Neural progenitor cell (in vitro differentiated cells): ENCODE measurements at regions not wholly inside any gene's neighbourhood (a gene's known extent, or its start where the extent isn't known, plus 50 kb on each side); places are given as distances from the start of the nearest gene placed in this dataset.

Source experiments
- DNase-seq: peaks from one replicate; pipeline ENCODE4 v3.0.0-alpha.2; 2016; ENCODE audit warnings: low spot score
- H2AFZ ChIP-seq: fragments of 200-600 bp; sonication (generic); replicated peaks from 2 replicates; pipeline ENCODE4 v1.6.1; 2016; ENCODE audit warnings: antibody characterized with exemption
- H3F3A ChIP-seq: fragments of 200-600 bp; sonication (generic); 2 replicates; pipeline ENCODE4 v1.6.1; 2016; ENCODE audit warnings: antibody characterized with exemption, low read depth
- H3K27ac ChIP-seq: fragments of 200-600 bp; sonication (generic); 2 replicates; pipeline ENCODE4 v1.5.1; 2016; ENCODE audit warnings: mild to moderate bottlenecking
- H3K27me3 ChIP-seq: fragments of 200-600 bp; sonication (generic); 2 replicates; pipeline ENCODE4 v1.6.1; 2016; ENCODE audit warnings: mild to moderate bottlenecking, moderate library complexity
- H3K36me3 ChIP-seq: fragments of 200-600 bp; sonication (generic); 2 replicates; pipeline ENCODE4 v1.5.1; 2016
- H3K4me1 ChIP-seq: fragments of 200-600 bp; sonication (generic); 2 replicates; pipeline ENCODE4 v1.6.1; 2016; ENCODE audit warnings: mixed run types
- H3K4me2 ChIP-seq: fragments of 200-600 bp; sonication (generic); 2 replicates; pipeline ENCODE4 v1.6.1; 2016
- H3K4me3 ChIP-seq: fragments of 200-600 bp; sonication (generic); 2 replicates; pipeline ENCODE4 v1.5.1; 2016
- H3K79me2 ChIP-seq: fragments of 200-600 bp; sonication (generic); 2 replicates; pipeline ENCODE4 v1.6.1; 2016; ENCODE audit warnings: low read depth
- H3K9ac ChIP-seq: fragments of 200-600 bp; sonication (generic); 2 replicates; pipeline ENCODE4 v1.6.1; 2016
- H3K9me3 ChIP-seq: fragments of 200-600 bp; sonication (generic); 2 replicates; pipeline ENCODE4 v1.5.1; 2016; ENCODE audit warnings: low read depth
- H4K20me1 ChIP-seq: fragments of 200-600 bp; sonication (generic); 2 replicates; pipeline ENCODE4 v1.6.1; 2016; ENCODE audit warnings: low read depth
- H3K27ac Mint-ChIP-seq: 3 replicates; pipeline ENCODE4 v1.8.0; 2021; ENCODE audit warnings: mixed read lengths
- H3K27me3 Mint-ChIP-seq: 2 replicates; pipeline ENCODE4 v1.8.0; 2022; ENCODE audit warnings: low read depth, mild to moderate bottlenecking, inconsistent platforms, moderate library complexity, mixed read lengths; ENCODE audit not compliant: insufficient read depth
- H3K36me3 Mint-ChIP-seq: 3 replicates; pipeline ENCODE4 v1.8.0; 2021; ENCODE audit warnings: mixed read lengths
- H3K4me1 Mint-ChIP-seq: 3 replicates; pipeline ENCODE4 v1.8.0; 2021; ENCODE audit warnings: mixed read lengths
- H3K4me3 Mint-ChIP-seq: 3 replicates; pipeline ENCODE4 v1.8.0; 2021; ENCODE audit warnings: mild to moderate bottlenecking, moderate library complexity, mixed read lengths
- H3K9me3 Mint-ChIP-seq: 3 replicates; pipeline ENCODE4 v1.8.0; 2020; ENCODE audit warnings: mixed read lengths
- CTCF ChIP-seq: fragments of 200-600 bp; sonication (generic); IDR thresholded peaks from 2 replicates; pipeline ENCODE4 v1.5.1; 2017; ENCODE audit warnings: antibody characterized with exemption, mild to moderate bottlenecking
- EZH2 ChIP-seq: fragments of 200-600 bp; sonication (generic); IDR thresholded peaks from 2 replicates; pipeline ENCODE4 v1.6.1; 2017; ENCODE audit warnings: antibody characterized with exemption, mild to moderate bottlenecking, moderate library complexity
- EZH2phosphoT487 ChIP-seq: fragments of 200-600 bp; sonication (generic); IDR thresholded peaks from 2 replicates; pipeline ENCODE4 v1.6.1; 2017; ENCODE audit warnings: antibody characterized with exemption

GRCh38 chr4:126937846-126938422, 694.8 kb upstream of the INTU start:
- H3K4me1 ChIP-seq = no peaks in the 10 kb centered on the region
- H3K4me1 Mint-ChIP-seq = no peaks in the 10 kb centered on the region
- no peaks in the 10 kb centered on the region for H3K9me3 ChIP-seq
- no peaks in the 10 kb centered on the region for H3F3A ChIP-seq
- H3K36me3 ChIP-seq = no peaks in the 10 kb centered on the region
- no peaks in the 10 kb centered on the region for H3K36me3 Mint-ChIP-seq
- H3K9ac ChIP-seq = no peak overlapping the region
- H3K27ac Mint-ChIP-seq = no peak overlapping the region
- H4K20me1 ChIP-seq = no peaks in the 10 kb centered on the region
- no peaks in the 10 kb centered on the region for H3K9me3 Mint-ChIP-seq
- no peak overlapping the region for H3K4me3 Mint-ChIP-seq
- DNase-seq = no peak
- no peak overlapping the region for H2AFZ ChIP-seq
- no peaks in the 10 kb centered on the region for H3K27me3 ChIP-seq
- H3K79me2 ChIP-seq = no peaks in the 10 kb centered on the region
- no peak overlapping the region for H3K4me2 ChIP-seq
- no peak overlapping the region for H3K27ac ChIP-seq
- no peak overlapping the region for H3K4me3 ChIP-seq
- no peak for TF ChIP-seq CTCF
- no peak for TF ChIP-seq EZH2phosphoT487
- no peak for TF ChIP-seq EZH2
- H3K27me3 Mint-ChIP-seq = no peaks in the 10 kb centered on the region

GRCh38 chr4:126939401-126939800, 693.4 kb upstream of the INTU start:
- Histone ChIP-seq H3K36me3 (no peaks in the 10 kb centered on the region), H3K79me2 (no peaks in the 10 kb centered on the region), H4K20me1 (no peaks in the 10 kb centered on the region), H3F3A (no peaks in the 10 kb centered on the region), H3K9me3 (no peaks in the 10 kb centered on the region), H3K9ac (no peak overlapping the region), H3K27ac (no peak overlapping the region), H3K27me3 (no peaks in the 10 kb centered on the region), H3K4me3 (no peak overlapping the region), H2AFZ (peak overlapping the region; percentile 47), H3K4me2 (no peak overlapping the region), H3K4me1 (no peaks in the 10 kb centered on the region)
- H3K9me3 Mint-ChIP-seq = no peaks in the 10 kb centered on the region
- no peak overlapping the region for H3K4me3 Mint-ChIP-seq
- DNase-seq = no peak
- H3K27me3 Mint-ChIP-seq = no peaks in the 10 kb centered on the region
- H3K4me1 Mint-ChIP-seq = no peaks in the 10 kb centered on the region
- no peak overlapping the region for H3K27ac Mint-ChIP-seq
- no peaks in the 10 kb centered on the region for H3K36me3 Mint-ChIP-seq
- TF ChIP-seq CTCF (no peak), EZH2phosphoT487 (no peak)

GRCh38 chr4:126947536-126947935, 685.2 kb upstream of the INTU start:
- Histone ChIP-seq H3K4me1 (no peaks in the 10 kb centered on the region), H4K20me1 (no peaks in the 10 kb centered on the region), H3K9me3 (no peaks in the 10 kb centered on the region), H3K9ac (no peak overlapping the region), H3F3A (no peaks in the 10 kb centered on the region), H3K79me2 (no peaks in the 10 kb centered on the region), H2AFZ (no peak overlapping the region), H3K27ac (no peak overlapping the region), H3K36me3 (no peaks in the 10 kb centered on the region), H3K27me3 (no peaks in the 10 kb centered on the region), H3K4me3 (no peak overlapping the region), H3K4me2 (no peak overlapping the region)
- Mint-ChIP-seq H3K4me3 (no peak overlapping the region), H3K36me3 (no peaks in the 10 kb centered on the region), H3K9me3 (no peaks in the 10 kb centered on the region), H3K27me3 (no peaks in the 10 kb centered on the region), H3K27ac (no peak overlapping the region), H3K4me1 (no peaks in the 10 kb centered on the region)
- no peak for TF ChIP-seq CTCF
- no peak for TF ChIP-seq EZH2phosphoT487
- no peak for TF ChIP-seq EZH2
- no peak for DNase-seq
